ENCODE measurements at regions not wholly inside any gene's neighbourhood (a gene's known extent, or its start where the extent isn't known, plus 50 kb on each side); places are given as distances from the start of the nearest gene placed in this dataset.
A peak's percentile ranks its signal among the peaks of the same experiment; 100 is the strongest.

DNA sequence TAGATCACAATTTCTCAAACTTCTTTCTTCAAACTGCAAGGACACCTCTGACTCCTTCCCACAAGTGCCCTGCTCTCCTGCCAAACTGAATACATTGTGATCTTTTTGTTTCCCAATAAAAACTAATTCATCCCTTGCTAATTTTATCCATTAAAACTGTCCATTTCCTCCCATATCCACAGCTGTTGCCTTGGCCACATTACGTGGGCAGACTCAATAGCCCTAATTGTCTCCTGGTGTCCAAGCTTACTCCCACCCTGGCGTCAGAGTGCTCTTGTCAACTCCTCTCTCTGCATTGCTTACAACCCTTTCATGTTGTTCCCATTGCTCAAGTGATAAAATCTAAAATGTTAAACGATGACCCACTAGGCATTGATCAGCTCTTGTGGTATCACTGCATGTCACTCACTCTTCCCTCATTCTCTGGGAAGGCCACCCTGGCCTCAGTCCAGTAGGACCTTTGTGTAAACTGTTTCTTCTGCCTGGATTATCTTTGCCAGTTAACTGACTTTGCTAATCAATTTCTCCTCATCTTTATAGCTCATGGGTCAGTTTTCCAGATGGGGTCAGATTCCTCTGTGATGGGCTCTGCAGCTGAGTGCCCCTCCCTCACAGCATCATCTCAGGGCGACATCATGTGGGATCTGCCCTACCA is 525.0 kb downstream of the SLC4A3 start (continued):
- TF ChIP-seq, protein P1, sequence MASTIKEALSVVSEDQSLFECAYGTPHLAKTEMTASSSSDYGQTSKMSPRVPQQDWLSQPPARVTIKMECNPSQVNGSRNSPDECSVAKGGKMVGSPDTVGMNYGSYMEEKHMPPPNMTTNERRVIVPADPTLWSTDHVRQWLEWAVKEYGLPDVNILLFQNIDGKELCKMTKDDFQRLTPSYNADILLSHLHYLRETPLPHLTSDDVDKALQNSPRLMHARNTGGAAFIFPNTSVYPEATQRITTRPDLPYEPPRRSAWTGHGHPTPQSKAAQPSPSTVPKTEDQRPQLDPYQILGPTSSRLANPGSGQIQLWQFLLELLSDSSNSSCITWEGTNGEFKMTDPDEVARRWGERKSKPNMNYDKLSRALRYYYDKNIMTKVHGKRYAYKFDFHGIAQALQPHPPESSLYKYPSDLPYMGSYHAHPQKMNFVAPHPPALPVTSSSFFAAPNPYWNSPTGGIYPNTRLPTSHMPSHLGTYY (CRISPR knock-in tag; IDR thresholded peaks at IDR 0.05): no peak
- TF ChIP-seq SP1 (CRISPR knock-in tag; conservative IDR thresholded peaks at IDR 0.05): no peak

DNA sequence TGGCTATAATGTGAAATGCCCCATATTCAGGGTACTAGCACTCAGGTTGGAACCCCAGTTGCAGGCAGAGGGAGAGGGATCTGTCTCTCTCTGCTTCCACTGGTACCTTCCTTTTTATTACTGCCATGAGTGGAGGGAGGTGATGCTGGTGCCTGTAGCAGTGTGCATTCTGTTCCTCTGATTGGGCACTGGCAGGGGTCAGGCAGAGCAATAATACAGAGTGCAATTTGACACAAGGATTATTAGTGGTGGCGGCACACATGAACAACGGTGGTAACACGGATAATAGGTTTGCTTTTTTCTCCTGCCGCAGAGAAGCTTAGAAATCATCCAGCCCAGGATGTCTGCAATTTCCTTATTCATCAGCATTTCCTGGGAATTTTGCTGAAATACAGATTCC is 525.7 kb downstream of the SLC4A3 start:
- ChIA-PET CTCF (no interaction called here), POLR2A (no interaction called here)
- Mint-ChIP-seq H3K27me3 (ENCODE audit: low read depth) (no peaks in the 10 kb centered on the region), H3K4me3 (no peak overlapping the region), H3K36me3 (no peaks in the 10 kb centered on the region), H3K4me1 (peaks cover 6% of the 10 kb centered on the region), H3K27ac (no peak overlapping the region), H3K9me3 (no peaks in the 10 kb centered on the region)
- TF ChIP-seq, protein P2, sequence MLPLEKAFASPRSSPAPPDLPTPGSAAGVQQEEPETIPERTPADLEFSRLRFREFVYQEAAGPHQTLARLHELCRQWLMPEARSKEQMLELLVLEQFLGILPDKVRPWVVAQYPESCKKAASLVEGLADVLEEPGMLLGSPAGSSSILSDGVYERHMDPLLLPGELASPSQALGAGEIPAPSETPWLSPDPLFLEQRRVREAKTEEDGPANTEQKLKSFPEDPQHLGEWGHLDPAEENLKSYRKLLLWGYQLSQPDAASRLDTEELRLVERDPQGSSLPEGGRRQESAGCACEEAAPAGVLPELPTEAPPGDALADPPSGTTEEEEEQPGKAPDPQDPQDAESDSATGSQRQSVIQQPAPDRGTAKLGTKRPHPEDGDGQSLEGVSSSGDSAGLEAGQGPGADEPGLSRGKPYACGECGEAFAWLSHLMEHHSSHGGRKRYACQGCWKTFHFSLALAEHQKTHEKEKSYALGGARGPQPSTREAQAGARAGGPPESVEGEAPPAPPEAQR (CRISPR knock-in tag; IDR thresholded peaks at IDR 0.05): no peak
- TF ChIP-seq ZNF263 (CRISPR knock-in tag; IDR thresholded peaks at IDR 0.05; ENCODE audit: low read depth) (no peak), NFE2L1 (CRISPR knock-in tag; IDR thresholded peaks at IDR 0.05) (no peak)
- DNase-seq (ENCODE audit: low spot score): no peak
- no peak for ATAC-seq

DNA sequence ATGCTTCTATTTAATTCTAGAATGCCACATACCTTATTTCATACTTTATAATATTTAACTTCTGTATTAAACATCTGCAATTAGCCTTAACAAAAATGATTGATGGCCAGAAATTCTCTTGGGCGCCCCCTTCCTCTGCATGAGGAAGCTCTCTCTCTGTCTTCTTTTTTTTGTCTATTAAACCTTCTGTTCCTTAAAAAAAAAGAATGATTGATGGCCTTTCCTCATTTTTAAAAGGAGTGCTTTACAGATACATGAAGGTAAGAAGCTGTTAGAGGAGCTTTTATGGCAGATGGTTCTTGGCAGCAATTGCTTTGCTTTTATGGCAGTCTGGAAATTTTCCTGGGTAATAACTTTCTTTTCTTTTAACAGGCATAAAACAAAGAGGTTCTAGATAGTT is 526.9 kb downstream of the SLC4A3 start:
- no peaks in the 10 kb centered on the region for H3K27me3 Mint-ChIP-seq (ENCODE audit: low read depth)
- H3K4me1 Mint-ChIP-seq: peaks cover 10% of the 10 kb centered on the region
- TF ChIP-seq PRRX2 (CRISPR knock-in tag; IDR thresholded peaks at IDR 0.05): no peak
- TF ChIP-seq, protein P1 (CRISPR knock-in tag; IDR thresholded peaks at IDR 0.05): no peak
- TF ChIP-seq, protein P3, sequence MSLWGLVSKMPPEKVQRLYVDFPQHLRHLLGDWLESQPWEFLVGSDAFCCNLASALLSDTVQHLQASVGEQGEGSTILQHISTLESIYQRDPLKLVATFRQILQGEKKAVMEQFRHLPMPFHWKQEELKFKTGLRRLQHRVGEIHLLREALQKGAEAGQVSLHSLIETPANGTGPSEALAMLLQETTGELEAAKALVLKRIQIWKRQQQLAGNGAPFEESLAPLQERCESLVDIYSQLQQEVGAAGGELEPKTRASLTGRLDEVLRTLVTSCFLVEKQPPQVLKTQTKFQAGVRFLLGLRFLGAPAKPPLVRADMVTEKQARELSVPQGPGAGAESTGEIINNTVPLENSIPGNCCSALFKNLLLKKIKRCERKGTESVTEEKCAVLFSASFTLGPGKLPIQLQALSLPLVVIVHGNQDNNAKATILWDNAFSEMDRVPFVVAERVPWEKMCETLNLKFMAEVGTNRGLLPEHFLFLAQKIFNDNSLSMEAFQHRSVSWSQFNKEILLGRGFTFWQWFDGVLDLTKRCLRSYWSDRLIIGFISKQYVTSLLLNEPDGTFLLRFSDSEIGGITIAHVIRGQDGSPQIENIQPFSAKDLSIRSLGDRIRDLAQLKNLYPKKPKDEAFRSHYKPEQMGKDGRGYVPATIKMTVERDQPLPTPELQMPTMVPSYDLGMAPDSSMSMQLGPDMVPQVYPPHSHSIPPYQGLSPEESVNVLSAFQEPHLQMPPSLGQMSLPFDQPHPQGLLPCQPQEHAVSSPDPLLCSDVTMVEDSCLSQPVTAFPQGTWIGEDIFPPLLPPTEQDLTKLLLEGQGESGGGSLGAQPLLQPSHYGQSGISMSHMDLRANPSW (CRISPR knock-in tag; conservative IDR thresholded peaks at IDR 0.05; ENCODE audit: low read depth): no peak
- TF ChIP-seq HMGA2 (CRISPR knock-in tag; IDR thresholded peaks at IDR 0.05): no peak
- TF ChIP-seq SMAD4 (CRISPR knock-in tag; IDR thresholded peaks at IDR 0.05): no peak
- TF ChIP-seq ZNF416 (CRISPR knock-in tag; IDR thresholded peaks at IDR 0.05): no peak
- no peak for TF ChIP-seq TP53 (CRISPR knock-in tag; IDR thresholded peaks at IDR 0.05)
- no peak for TF ChIP-seq NR2C2 (CRISPR knock-in tag; IDR thresholded peaks at IDR 0.05)
- H3K36me3 Mint-ChIP-seq: no peaks in the 10 kb centered on the region
- CTCF ChIA-PET: interaction anchor here (0.7 to 1.4 kb wide), 8 partner anchors 20 to 863 kb away, joined by 3 to 9 read pairs (median 4); no protein-coding TSS in a partner anchor
- no peak overlapping the region for H3K4me3 Mint-ChIP-seq
- ATAC-seq (no peak), DNase-seq (ENCODE audit: low spot score) (no peak)
- POLR2A ChIA-PET: no interaction called here
- H3K27ac Mint-ChIP-seq: no peak overlapping the region
- no peaks in the 10 kb centered on the region for H3K9me3 Mint-ChIP-seq

DNA sequence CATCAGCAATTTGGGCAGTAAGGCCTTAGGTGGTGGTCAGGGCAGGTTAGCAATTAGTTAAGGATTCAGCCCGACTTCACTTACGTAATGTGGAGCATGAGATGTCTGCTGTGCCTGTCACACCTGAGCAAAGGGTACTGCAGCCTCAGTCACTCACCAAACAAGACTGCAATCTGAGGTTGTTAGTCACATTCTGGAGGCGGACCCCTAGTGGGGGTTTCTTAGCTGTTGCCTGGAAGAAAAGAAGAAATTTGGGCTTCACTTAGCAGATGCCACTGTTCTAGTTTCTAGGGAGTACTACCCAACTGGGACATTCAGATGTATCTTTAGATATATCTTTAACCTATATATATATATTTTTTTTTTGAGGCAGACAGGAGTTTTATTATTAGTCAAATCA is 529.9 kb downstream of the SLC4A3 start:
- no peaks in the 10 kb centered on the region; the same call in 1 of the 2 replicates for H3K36me3 Mint-ChIP-seq
- DNase-seq (ENCODE audit: low spot score): no peak
- H3K9me3 Mint-ChIP-seq: peaks cover 7% of the 10 kb centered on the region
- peaks cover 13% of the 10 kb centered on the region for H3K4me1 Mint-ChIP-seq
- TF ChIP-seq TEAD1 (CRISPR knock-in tag; IDR thresholded peaks at IDR 0.05): no peak
- no peak for TF ChIP-seq ZNF317 (CRISPR knock-in tag; IDR thresholded peaks at IDR 0.05; ENCODE audit: borderline replicate concordance, low read depth)
- no peak for TF ChIP-seq TCF7 (CRISPR knock-in tag; IDR thresholded peaks at IDR 0.05; ENCODE audit: low read depth)
- TF ChIP-seq ZNF138 (CRISPR knock-in tag; conservative IDR thresholded peaks at IDR 0.05): no peak
- TF ChIP-seq NFATC4 (CRISPR knock-in tag; IDR thresholded peaks at IDR 0.05): no peak
- TF ChIP-seq, protein P2 (CRISPR knock-in tag; IDR thresholded peaks at IDR 0.05): no peak
- no peak for TF ChIP-seq HMGA2 (CRISPR knock-in tag; IDR thresholded peaks at IDR 0.05)
- no peak overlapping the region for H3K27ac Mint-ChIP-seq
- ChIA-PET CTCF (no interaction called here), POLR2A (no interaction called here)
- H3K27me3 Mint-ChIP-seq (ENCODE audit: low read depth): no peaks in the 10 kb centered on the region
- ATAC-seq: peak; percentile 58; the same call in 1 of the 2 replicates
- no peak overlapping the region for H3K4me3 Mint-ChIP-seq

Measured in WTC11 (cell line).